ENCODE measurements at regions not wholly inside any gene's neighbourhood (a gene's known extent, or its start where the extent isn't known, plus 50 kb on each side); places are given as distances from the start of the nearest gene placed in this dataset.

DNA sequence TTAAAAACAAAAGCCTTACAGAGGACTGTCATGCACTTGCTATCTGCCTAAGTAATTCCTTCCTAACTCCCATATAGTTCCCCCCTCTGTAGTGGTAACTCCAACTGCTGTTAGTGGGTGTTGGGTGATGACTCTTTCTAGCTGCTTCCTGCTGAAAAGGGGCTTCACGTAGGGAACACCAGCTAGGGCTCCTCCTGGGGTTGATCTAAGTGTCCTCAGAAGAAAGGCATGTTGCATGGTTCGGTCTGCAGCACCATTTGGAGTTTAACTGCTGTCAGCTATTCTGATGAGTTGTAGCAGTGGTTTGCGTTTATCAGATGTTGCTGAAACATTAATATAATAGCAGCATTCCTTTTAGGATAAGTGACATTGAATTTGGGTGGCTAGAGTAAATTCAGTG is 281.9 kb upstream of the TUSC1 start:
- no peak for DNase-seq
- whole genome bisulfite sequencing (ENCODE audit: low lambda C conversion rate), result 31% methylated on average over 3 of the region's 3 CpGs
- Histone ChIP-seq H3K4me1 (ENCODE audit: control insufficient read depth in 1 of 2, insufficient read depth in 2 of 2, low read depth in 1 of 2, low read length in 1 of 2) (no peaks in the 10 kb centered on the region), H3K4me2 (peak overlapping the region; percentile 27; the same call in 1 of the 2 replicates), H3K27me3 (ENCODE audit: insufficient read depth) (no peaks in the 10 kb centered on the region), H3K27ac (ENCODE audit: low read depth in 2 of 2, low read length in 1 of 2) (peak overlapping the region in 1 of 2 experiments; percentile 42; a peak in 1 of 4 replicates), H3K36me3 (replicated peaks in 1 of 2; ENCODE audit: control insufficient read depth in 1 of 2, insufficient read depth in 2 of 2, low read length in 1 of 2) (no peaks in the 10 kb centered on the region), H3K9ac (no peak overlapping the region), H2AFZ (ENCODE audit: low read depth) (peak overlapping the region; percentile 71; the same call in 1 of the 2 replicates), H3K9me3 (no peaks in the 10 kb centered on the region), H3K79me2 (ENCODE audit: insufficient read depth) (no peaks in the 10 kb centered on the region), H3K4me3 (ENCODE audit: low read depth in 2 of 2, low read length in 1 of 2) (no peak overlapping the region), H4K20me1 (ENCODE audit: insufficient read depth) (no peaks in the 10 kb centered on the region), H3K9me2 (no peaks in the 10 kb centered on the region), H3F3A (replicated peaks; ENCODE audit: insufficient read depth) (peaks cover 4% of the 10 kb centered on the region)
- ChIA-PET CTCF (interaction anchor here (2.3 kb wide), 1 partner anchor 366 kb away, joined by 9 read pairs; no protein-coding TSS in a partner anchor), POLR2A (no interaction called here)
- TF ChIP-seq, protein P1, sequence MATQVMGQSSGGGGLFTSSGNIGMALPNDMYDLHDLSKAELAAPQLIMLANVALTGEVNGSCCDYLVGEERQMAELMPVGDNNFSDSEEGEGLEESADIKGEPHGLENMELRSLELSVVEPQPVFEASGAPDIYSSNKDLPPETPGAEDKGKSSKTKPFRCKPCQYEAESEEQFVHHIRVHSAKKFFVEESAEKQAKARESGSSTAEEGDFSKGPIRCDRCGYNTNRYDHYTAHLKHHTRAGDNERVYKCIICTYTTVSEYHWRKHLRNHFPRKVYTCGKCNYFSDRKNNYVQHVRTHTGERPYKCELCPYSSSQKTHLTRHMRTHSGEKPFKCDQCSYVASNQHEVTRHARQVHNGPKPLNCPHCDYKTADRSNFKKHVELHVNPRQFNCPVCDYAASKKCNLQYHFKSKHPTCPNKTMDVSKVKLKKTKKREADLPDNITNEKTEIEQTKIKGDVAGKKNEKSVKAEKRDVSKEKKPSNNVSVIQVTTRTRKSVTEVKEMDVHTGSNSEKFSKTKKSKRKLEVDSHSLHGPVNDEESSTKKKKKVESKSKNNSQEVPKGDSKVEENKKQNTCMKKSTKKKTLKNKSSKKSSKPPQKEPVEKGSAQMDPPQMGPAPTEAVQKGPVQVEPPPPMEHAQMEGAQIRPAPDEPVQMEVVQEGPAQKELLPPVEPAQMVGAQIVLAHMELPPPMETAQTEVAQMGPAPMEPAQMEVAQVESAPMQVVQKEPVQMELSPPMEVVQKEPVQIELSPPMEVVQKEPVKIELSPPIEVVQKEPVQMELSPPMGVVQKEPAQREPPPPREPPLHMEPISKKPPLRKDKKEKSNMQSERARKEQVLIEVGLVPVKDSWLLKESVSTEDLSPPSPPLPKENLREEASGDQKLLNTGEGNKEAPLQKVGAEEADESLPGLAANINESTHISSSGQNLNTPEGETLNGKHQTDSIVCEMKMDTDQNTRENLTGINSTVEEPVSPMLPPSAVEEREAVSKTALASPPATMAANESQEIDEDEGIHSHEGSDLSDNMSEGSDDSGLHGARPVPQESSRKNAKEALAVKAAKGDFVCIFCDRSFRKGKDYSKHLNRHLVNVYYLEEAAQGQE (IDR thresholded peaks at IDR 0.05; ENCODE audit: low read depth, low read length), result no peak
- TF ChIP-seq JUND (IDR thresholded peaks at IDR 0.05), result peak; percentile 29; the same call in 1 of the 2 replicates
- no peak for TF ChIP-seq YY1 (IDR thresholded peaks at IDR 0.05; ENCODE audit: low read depth)
- TF ChIP-seq, protein P2, sequence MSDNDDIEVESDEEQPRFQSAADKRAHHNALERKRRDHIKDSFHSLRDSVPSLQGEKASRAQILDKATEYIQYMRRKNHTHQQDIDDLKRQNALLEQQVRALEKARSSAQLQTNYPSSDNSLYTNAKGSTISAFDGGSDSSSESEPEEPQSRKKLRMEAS (IDR thresholded peaks at IDR 0.05; ENCODE audit: low read depth), result no peak
- no peak for TF ChIP-seq RXRA (IDR thresholded peaks at IDR 0.05; ENCODE audit: borderline replicate concordance, low read depth)
- TF ChIP-seq, protein P3, sequence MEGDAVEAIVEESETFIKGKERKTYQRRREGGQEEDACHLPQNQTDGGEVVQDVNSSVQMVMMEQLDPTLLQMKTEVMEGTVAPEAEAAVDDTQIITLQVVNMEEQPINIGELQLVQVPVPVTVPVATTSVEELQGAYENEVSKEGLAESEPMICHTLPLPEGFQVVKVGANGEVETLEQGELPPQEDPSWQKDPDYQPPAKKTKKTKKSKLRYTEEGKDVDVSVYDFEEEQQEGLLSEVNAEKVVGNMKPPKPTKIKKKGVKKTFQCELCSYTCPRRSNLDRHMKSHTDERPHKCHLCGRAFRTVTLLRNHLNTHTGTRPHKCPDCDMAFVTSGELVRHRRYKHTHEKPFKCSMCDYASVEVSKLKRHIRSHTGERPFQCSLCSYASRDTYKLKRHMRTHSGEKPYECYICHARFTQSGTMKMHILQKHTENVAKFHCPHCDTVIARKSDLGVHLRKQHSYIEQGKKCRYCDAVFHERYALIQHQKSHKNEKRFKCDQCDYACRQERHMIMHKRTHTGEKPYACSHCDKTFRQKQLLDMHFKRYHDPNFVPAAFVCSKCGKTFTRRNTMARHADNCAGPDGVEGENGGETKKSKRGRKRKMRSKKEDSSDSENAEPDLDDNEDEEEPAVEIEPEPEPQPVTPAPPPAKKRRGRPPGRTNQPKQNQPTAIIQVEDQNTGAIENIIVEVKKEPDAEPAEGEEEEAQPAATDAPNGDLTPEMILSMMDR (IDR thresholded peaks at IDR 0.05), result no peak
- no peak for TF ChIP-seq EZH2phosphoT487 (IDR thresholded peaks at IDR 0.05; ENCODE audit: borderline replicate concordance, low read depth)
- no peak for TF ChIP-seq RFX5 (IDR thresholded peaks at IDR 0.05; ENCODE audit: low read length)
- TF ChIP-seq SIN3A (IDR thresholded peaks at IDR 0.05; ENCODE audit: borderline replicate concordance, low read depth, low read length), result no peak
- no peak for TF ChIP-seq FOSL2 (IDR thresholded peaks at IDR 0.05; ENCODE audit: borderline replicate concordance, low read depth)
- no peak for TF ChIP-seq FOXM1 (IDR thresholded peaks at IDR 0.05; ENCODE audit: low read depth)
- no peak for TF ChIP-seq ELF1 (IDR thresholded peaks at IDR 0.05)
- no peak for TF ChIP-seq RCOR1 (IDR thresholded peaks at IDR 0.05; ENCODE audit: low read length)
- no peak for TF ChIP-seq NFIC (IDR thresholded peaks at IDR 0.05; ENCODE audit: borderline replicate concordance)
- peak in 1 of 2 experiments; percentile 55; a peak in 1 of 4 replicates for TF ChIP-seq EP300 (IDR thresholded peaks at IDR 0.05; ENCODE audit: borderline replicate concordance in 1 of 2, low read depth in 1 of 2, low read length in 1 of 2)
- TF ChIP-seq MXI1 (IDR thresholded peaks at IDR 0.05; ENCODE audit: low read depth, low read length), result no peak
- TF ChIP-seq RAD21 (IDR thresholded peaks at IDR 0.05; ENCODE audit: low read length), result no peak
- TF ChIP-seq GATA2 (CRISPR knock-in tag; IDR thresholded peaks at IDR 0.05), result no peak
- peak; percentile 32; the same call in 1 of the 2 replicates for TF ChIP-seq TEAD4 (IDR thresholded peaks at IDR 0.05; ENCODE audit: borderline replicate concordance, insufficient read depth)
- TF ChIP-seq SMC3 (IDR thresholded peaks at IDR 0.05; ENCODE audit: low read depth, low read length), result no peak
- TF ChIP-seq, protein P4, sequence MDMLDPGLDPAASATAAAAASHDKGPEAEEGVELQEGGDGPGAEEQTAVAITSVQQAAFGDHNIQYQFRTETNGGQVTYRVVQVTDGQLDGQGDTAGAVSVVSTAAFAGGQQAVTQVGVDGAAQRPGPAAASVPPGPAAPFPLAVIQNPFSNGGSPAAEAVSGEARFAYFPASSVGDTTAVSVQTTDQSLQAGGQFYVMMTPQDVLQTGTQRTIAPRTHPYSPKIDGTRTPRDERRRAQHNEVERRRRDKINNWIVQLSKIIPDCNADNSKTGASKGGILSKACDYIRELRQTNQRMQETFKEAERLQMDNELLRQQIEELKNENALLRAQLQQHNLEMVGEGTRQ (IDR thresholded peaks at IDR 0.05; ENCODE audit: borderline replicate concordance, low read depth, low read length), result no peak
- peak; percentile 66 for TF ChIP-seq TCF12 (IDR thresholded peaks at IDR 0.05)
- TF ChIP-seq TAF1 (IDR thresholded peaks at IDR 0.05; ENCODE audit: borderline replicate concordance, low read depth, low read length), result no peak
- TF ChIP-seq NRF1 (IDR thresholded peaks at IDR 0.05; ENCODE audit: low read depth, low read length), result no peak
- TF ChIP-seq, protein P5, sequence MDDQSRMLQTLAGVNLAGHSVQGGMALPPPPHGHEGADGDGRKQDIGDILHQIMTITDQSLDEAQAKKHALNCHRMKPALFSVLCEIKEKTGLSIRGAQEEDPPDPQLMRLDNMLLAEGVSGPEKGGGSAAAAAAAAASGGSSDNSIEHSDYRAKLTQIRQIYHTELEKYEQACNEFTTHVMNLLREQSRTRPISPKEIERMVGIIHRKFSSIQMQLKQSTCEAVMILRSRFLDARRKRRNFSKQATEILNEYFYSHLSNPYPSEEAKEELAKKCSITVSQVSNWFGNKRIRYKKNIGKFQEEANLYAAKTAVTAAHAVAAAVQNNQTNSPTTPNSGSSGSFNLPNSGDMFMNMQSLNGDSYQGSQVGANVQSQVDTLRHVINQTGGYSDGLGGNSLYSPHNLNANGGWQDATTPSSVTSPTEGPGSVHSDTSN (IDR thresholded peaks at IDR 0.05), result peak; percentile 82

All from SK-N-SH (cell line).